ENCODE measurements at regions not wholly inside any gene's neighbourhood (a gene's known extent, or its start where the extent isn't known, plus 50 kb on each side); places are given as distances from the start of the nearest gene placed in this dataset.

GRCh38 chr12:82635263-82635662, 51.4 kb upstream of the TMTC2 start:
- no peak for DNase-seq
- no peaks in the 10 kb centered on the region for H3K36me3 Mint-ChIP-seq (ENCODE audit: unreplicated experiment)
- peaks cover 2% of the 10 kb centered on the region for H3K9me3 Mint-ChIP-seq (ENCODE audit: unreplicated experiment)
- H3K4me3 Mint-ChIP-seq (ENCODE audit: unreplicated experiment), result no peak overlapping the region
- H3K27me3 Mint-ChIP-seq (ENCODE audit: unreplicated experiment), result no peaks in the 10 kb centered on the region
- no peak overlapping the region for H3K27ac Mint-ChIP-seq (ENCODE audit: unreplicated experiment)
- no peak for TF ChIP-seq CTCF (IDR thresholded peaks at IDR 0.05; ENCODE audit: partially characterized antibody, unreplicated experiment)
- no peaks in the 10 kb centered on the region for H3K4me1 Mint-ChIP-seq (ENCODE audit: low read depth, unreplicated experiment)
